Peyer's patch (tissue), 4 donors: ENCODE measurements at regions not wholly inside any gene's neighbourhood (a gene's known extent, or its start where the extent isn't known, plus 50 kb on each side); places are given as distances from the start of the nearest gene placed in this dataset.

ENCODE experiments used
- CTCF ChIP-seq, 6 experiments: fragments of 450-650 bp in 4 of 6; fragments of 200-600 bp in 2 of 6; sonication (generic) in 1 of 6; IDR thresholded peaks; one replicate each; pipeline ENCODE4 v1.5.1; 2017 to 2019; ENCODE audit warnings: antibody characterized with exemption in 6 of 6, mild to moderate bottlenecking in 3 of 6, moderate library complexity in 1 of 6
- POLR2A ChIP-seq, 2 donors: fragments of 450-650 bp; IDR thresholded peaks; one replicate each; pipeline ENCODE4 v1.5.1; 2017; ENCODE audit warnings: antibody characterized with exemption in 2 of 2, mild to moderate bottlenecking in 2 of 2, moderate library complexity in 2 of 2

DNA sequence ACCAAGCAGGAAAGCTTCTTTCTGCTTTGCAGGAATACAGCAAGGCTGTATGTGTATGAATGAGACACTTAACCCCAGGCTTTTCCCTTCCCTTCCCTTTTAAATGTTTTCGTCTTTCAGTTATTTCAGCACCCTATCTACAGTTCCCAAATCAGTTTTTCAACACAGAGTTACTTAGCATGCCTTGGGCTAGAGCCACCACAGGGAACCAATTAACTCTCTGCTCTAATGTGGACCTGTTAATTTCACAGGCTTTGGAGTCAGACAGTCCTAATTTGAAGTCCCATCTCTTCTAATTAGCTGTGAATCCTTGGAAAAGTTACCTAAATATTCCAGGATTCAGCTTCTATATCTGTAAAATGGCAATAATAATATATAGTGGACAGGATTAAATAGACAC, 89.2 kb upstream of the REG3A start:
- no peak for TF ChIP-seq CTCF (IDR thresholded peaks at IDR 0.05)
- no peak for TF ChIP-seq POLR2A (IDR thresholded peaks at IDR 0.05)
